ENCODE measurements at regions not wholly inside any gene's neighbourhood (a gene's known extent, or its start where the extent isn't known, plus 50 kb on each side); places are given as distances from the start of the nearest gene placed in this dataset.

GRCh38 chr5:111598996-111599395, 86.7 kb upstream of the STARD4 start:
- in situ Hi-C loops (cut with MboI; ENCODE audit: low sequenced_read_pairs in 4 of 4), result no loop called here
- H3K4me1 ChIP-seq, result no peaks in the 10 kb centered on the region
- no peak for ATAC-seq

GRCh38 chr5:111597491-111597890, 85.2 kb upstream of the STARD4 start:
- intact Hi-C loops (cut with DNase I; ENCODE audit: low total_unique reads) (no loop called here), in situ Hi-C loops (cut with MboI; ENCODE audit: low sequenced_read_pairs in 4 of 4) (no loop called here)
- H3K36me3 ChIP-seq, result no peaks in the 10 kb centered on the region
- H3K4me3 ChIP-seq, result no peak overlapping the region
- DNase-seq (no peak), ATAC-seq (no peak)
- TF ChIP-seq CTCF (IDR thresholded peaks at IDR 0.05 in 4 of 5, conservative IDR thresholded peaks at IDR 0.05 in 1 of 5), result no peak
- no peaks in the 10 kb centered on the region for H3K9me3 ChIP-seq
- no peak overlapping the region for H3K27ac ChIP-seq
- H3K27me3 ChIP-seq, result no peaks in the 10 kb centered on the region
- H3K4me1 ChIP-seq, result no peaks in the 10 kb centered on the region

More at GRCh38 chr5:111598996-111599395, 86.7 kb upstream of the STARD4 start:
- no peak overlapping the region for H3K27ac ChIP-seq
- intact Hi-C loops (cut with DNase I; ENCODE audit: low total_unique reads), result no loop called here
- H3K36me3 ChIP-seq, result no peaks in the 10 kb centered on the region
- TF ChIP-seq CTCF (IDR thresholded peaks at IDR 0.05 in 4 of 5, conservative IDR thresholded peaks at IDR 0.05 in 1 of 5), result no peak
- no peak for TF ChIP-seq POLR2A (IDR thresholded peaks at IDR 0.05)
- no peaks in the 10 kb centered on the region for H3K27me3 ChIP-seq
- DNase-seq, result no peak
- H3K4me3 ChIP-seq, result no peak overlapping the region
- H3K9me3 ChIP-seq, result no peaks in the 10 kb centered on the region

- in situ Hi-C loops (cut with MboI; ENCODE audit: low sequenced_read_pairs in 4 of 4), result no loop called here
- no peak for DNase-seq
These were observed 84.4 kb upstream of the STARD4 start for GRCh38 chr5:111596705-111597104.

GRCh38 chr5:111595425-111595824, 83.1 kb upstream of the STARD4 start:
- H3K27ac ChIP-seq, result no peak overlapping the region
- H3K9me3 ChIP-seq, result no peaks in the 10 kb centered on the region
- in situ Hi-C loops (cut with MboI; ENCODE audit: low sequenced_read_pairs in 4 of 4), result no loop called here
- no peaks in the 10 kb centered on the region for H3K36me3 ChIP-seq
- DNase-seq, result no peak
- no peak for TF ChIP-seq POLR2A (IDR thresholded peaks at IDR 0.05)
- intact Hi-C loops (cut with DNase I; ENCODE audit: low total_unique reads), result no loop called here
- no peak overlapping the region for H3K4me3 ChIP-seq
- H3K27me3 ChIP-seq, result no peaks in the 10 kb centered on the region
- H3K4me1 ChIP-seq, result no peaks in the 10 kb centered on the region
- ATAC-seq, result no peak

More at GRCh38 chr5:111596705-111597104, 84.4 kb upstream of the STARD4 start:
- Histone ChIP-seq H3K4me1 (no peaks in the 10 kb centered on the region), H3K36me3 (no peaks in the 10 kb centered on the region), H3K27ac (no peak overlapping the region), H3K27me3 (no peaks in the 10 kb centered on the region), H3K4me3 (no peak overlapping the region), H3K9me3 (no peaks in the 10 kb centered on the region)
- intact Hi-C loops (cut with DNase I; ENCODE audit: low total_unique reads), result no loop called here
- no peak for TF ChIP-seq CTCF (IDR thresholded peaks at IDR 0.05 in 4 of 5, conservative IDR thresholded peaks at IDR 0.05 in 1 of 5)
- ATAC-seq, result no peak

GRCh38 chr5:111589316-111589715, 77.0 kb upstream of the STARD4 start:
- TF ChIP-seq POLR2A (IDR thresholded peaks at IDR 0.05) (no peak), CTCF (IDR thresholded peaks at IDR 0.05 in 4 of 5, conservative IDR thresholded peaks at IDR 0.05 in 1 of 5) (no peak)
- no peak for ATAC-seq
- Histone ChIP-seq H3K9me3 (no peaks in the 10 kb centered on the region), H3K27me3 (no peaks in the 10 kb centered on the region), H3K36me3 (no peaks in the 10 kb centered on the region), H3K4me3 (no peak overlapping the region), H3K4me1 (no peaks in the 10 kb centered on the region), H3K27ac (no peak overlapping the region)
- in situ Hi-C loops (cut with MboI; ENCODE audit: low sequenced_read_pairs in 4 of 4), result no loop called here
- intact Hi-C loops (cut with DNase I; ENCODE audit: low total_unique reads), result no loop called here
- no peak for DNase-seq

All from gastrocnemius medialis (tissue), 4 donors.